ENCODE measurements at regions not wholly inside any gene's neighbourhood (a gene's known extent, or its start where the extent isn't known, plus 50 kb on each side); places are given as distances from the start of the nearest gene placed in this dataset.

DNA sequence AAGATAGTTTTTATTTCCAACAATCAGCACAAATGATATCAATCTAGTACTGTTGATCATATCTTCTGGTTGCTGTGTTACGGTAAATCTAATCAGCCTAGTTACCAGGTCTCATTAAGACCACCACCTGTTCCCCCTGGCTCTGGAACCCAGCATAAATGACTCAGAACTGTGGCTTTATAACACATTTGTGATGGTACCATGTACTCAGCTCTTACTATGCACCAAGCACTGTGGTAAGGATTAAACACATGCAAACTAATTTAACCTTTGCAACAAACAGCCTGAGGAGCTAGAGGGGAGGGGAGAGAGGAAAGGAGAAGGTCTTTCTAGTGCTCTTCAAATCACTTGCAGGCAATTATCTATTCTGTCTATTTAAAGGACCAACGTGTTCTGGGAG is 173.9 kb upstream of the LMCD1 start:
- TF ChIP-seq, protein P1, sequence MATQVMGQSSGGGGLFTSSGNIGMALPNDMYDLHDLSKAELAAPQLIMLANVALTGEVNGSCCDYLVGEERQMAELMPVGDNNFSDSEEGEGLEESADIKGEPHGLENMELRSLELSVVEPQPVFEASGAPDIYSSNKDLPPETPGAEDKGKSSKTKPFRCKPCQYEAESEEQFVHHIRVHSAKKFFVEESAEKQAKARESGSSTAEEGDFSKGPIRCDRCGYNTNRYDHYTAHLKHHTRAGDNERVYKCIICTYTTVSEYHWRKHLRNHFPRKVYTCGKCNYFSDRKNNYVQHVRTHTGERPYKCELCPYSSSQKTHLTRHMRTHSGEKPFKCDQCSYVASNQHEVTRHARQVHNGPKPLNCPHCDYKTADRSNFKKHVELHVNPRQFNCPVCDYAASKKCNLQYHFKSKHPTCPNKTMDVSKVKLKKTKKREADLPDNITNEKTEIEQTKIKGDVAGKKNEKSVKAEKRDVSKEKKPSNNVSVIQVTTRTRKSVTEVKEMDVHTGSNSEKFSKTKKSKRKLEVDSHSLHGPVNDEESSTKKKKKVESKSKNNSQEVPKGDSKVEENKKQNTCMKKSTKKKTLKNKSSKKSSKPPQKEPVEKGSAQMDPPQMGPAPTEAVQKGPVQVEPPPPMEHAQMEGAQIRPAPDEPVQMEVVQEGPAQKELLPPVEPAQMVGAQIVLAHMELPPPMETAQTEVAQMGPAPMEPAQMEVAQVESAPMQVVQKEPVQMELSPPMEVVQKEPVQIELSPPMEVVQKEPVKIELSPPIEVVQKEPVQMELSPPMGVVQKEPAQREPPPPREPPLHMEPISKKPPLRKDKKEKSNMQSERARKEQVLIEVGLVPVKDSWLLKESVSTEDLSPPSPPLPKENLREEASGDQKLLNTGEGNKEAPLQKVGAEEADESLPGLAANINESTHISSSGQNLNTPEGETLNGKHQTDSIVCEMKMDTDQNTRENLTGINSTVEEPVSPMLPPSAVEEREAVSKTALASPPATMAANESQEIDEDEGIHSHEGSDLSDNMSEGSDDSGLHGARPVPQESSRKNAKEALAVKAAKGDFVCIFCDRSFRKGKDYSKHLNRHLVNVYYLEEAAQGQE (IDR thresholded peaks at IDR 0.05; ENCODE audit: borderline replicate concordance) = no peak
- TF ChIP-seq CTCF (IDR thresholded peaks at IDR 0.05; ENCODE audit: poor library complexity, severe bottlenecking) = no peak
